GM12878 (cell line): ENCODE measurements at regions not wholly inside any gene's neighbourhood (a gene's known extent, or its start where the extent isn't known, plus 50 kb on each side); places are given as distances from the start of the nearest gene placed in this dataset.
A peak's percentile ranks its signal among the peaks of the same experiment; 100 is the strongest.

ENCODE experiments used
- ATAC-seq: fragments of 200-7000 bp; cut with Tn5 transposase; 3 replicates; pipeline ENCODE4 v1.9.1; 2020; ENCODE audit warnings: mild to moderate bottlenecking, moderate library complexity
- BruUV-seq: library from RNA; stranded (reverse); fragments of 400-500 nt; replicated peaks from 2 replicates; lab custom pipeline; 2021; lab: Mats Ljungman, UMichigan
- CTCF ChIA-PET: fragments of 300-600 bp; sonication (Branson Sonifier 250); formaldehyde crosslinking; extraction: SDS; loops from one replicate; lab custom pipeline; 2021; ENCODE audit warnings: inconsistent platforms; lab: Yijun Ruan, JAX
- POLR2A ChIA-PET: fragments of 350-600 bp; formaldehyde crosslinking; extraction: SDS; loops from one replicate; lab custom pipeline; 2021; ENCODE audit warnings: inconsistent platforms; lab: Charles Lee
- RAD21 ChIA-PET: fragments of 300-600 bp; sonication (Branson Sonifier 250); formaldehyde crosslinking; loops from one replicate; lab custom pipeline; 2023; ENCODE audit warnings: antibody characterized with exemption; ENCODE audit not compliant: unreplicated experiment; lab: Charles Lee
- SMC1A ChIA-PET: fragments of 300-600 bp; sonication (Branson Sonifier 250); formaldehyde crosslinking; loops from one replicate; lab custom pipeline; 2023; ENCODE audit not compliant: unreplicated experiment, uncharacterized antibody; lab: Charles Lee
- DNase-seq: peaks from one replicate; pipeline ENCODE4 v3.0.0-alpha.2; 2011; ENCODE audit warnings: low read depth, low spot score
- FAIRE-seq: peaks from 3 replicates; lab custom pipeline; 2011; peaks lifted over from hg19 to GRCh38; lab: Jason Lieb, UNC
- H2AFZ ChIP-seq: 2 replicates; pipeline ENCODE4 v1.6.0; 2011; ENCODE audit warnings: low read depth, low read length, control low read depth; ENCODE audit not compliant: control insufficient read depth
- H3K27ac ChIP-seq: 2 replicates; pipeline ENCODE4 v1.5.1; 2011; ENCODE audit warnings: control low read depth; ENCODE audit not compliant: control insufficient read depth, insufficient read depth
- H3K27me3 ChIP-seq, 2 experiments: replicated peaks in 1 of 2; 2 replicates each; pipeline versions ENCODE4 v1.6.0 to v1.6.1; 2011; ENCODE audit warnings: low read length in 1 of 2; ENCODE audit not compliant: control insufficient read depth in 2 of 2, insufficient read depth in 2 of 2
- H3K36me3 ChIP-seq, 2 experiments: 2 replicates each; pipeline ENCODE4 v1.5.1; 2011; ENCODE audit warnings: low read length in 1 of 2; ENCODE audit not compliant: control insufficient read depth in 2 of 2, insufficient read depth in 2 of 2
- H3K4me1 ChIP-seq: 2 replicates; pipeline ENCODE4 v1.6.1; 2011; ENCODE audit warnings: mild to moderate bottlenecking, low read length, moderate library complexity, mixed read lengths; ENCODE audit not compliant: control insufficient read depth, insufficient read depth
- H3K4me2 ChIP-seq: 2 replicates; pipeline ENCODE4 v1.6.0; 2011; ENCODE audit warnings: control low read depth; ENCODE audit not compliant: control insufficient read depth, insufficient read depth
- H3K4me3 ChIP-seq: fragments of 200-600 bp; sonication (generic); 2 replicates; pipeline ENCODE4 v1.5.1; 2016
- H3K79me2 ChIP-seq: 2 replicates; pipeline ENCODE4 v1.6.0; 2011; ENCODE audit warnings: low read length; ENCODE audit not compliant: control insufficient read depth, insufficient read depth
- H3K9ac ChIP-seq: 2 replicates; pipeline ENCODE4 v1.8.0; 2011; ENCODE audit warnings: low read length, control low read depth, mixed read lengths; ENCODE audit not compliant: control insufficient read depth, insufficient read depth
- H3K9me3 ChIP-seq: replicated peaks from 3 replicates; pipeline ENCODE4 v1.5.1; 2011; ENCODE audit warnings: mild to moderate bottlenecking, low read length; ENCODE audit not compliant: control insufficient read depth, insufficient read depth
- H4K20me1 ChIP-seq: 2 replicates; pipeline ENCODE4 v1.6.0; 2011; ENCODE audit not compliant: control insufficient read depth, insufficient read depth
- GATAD2B ChIP-seq: fragments of 450-650 bp; conservative IDR thresholded peaks from 2 replicates; pipeline ENCODE4 v1.6.1; 2017; ENCODE audit warnings: low read depth, mild to moderate bottlenecking, moderate library complexity
- JUNB ChIP-seq: IDR thresholded peaks from 2 replicates; pipeline ENCODE4 v1.6.1; 2016; ENCODE audit warnings: antibody characterized with exemption, mild to moderate bottlenecking
- NBN ChIP-seq: fragments of 450-650 bp; IDR thresholded peaks from 2 replicates; pipeline ENCODE4 v1.6.1; 2016
- RUNX3 ChIP-seq: IDR thresholded peaks from 2 replicates; pipeline ENCODE4 v1.6.1; 2012; ENCODE audit warnings: low read length, inconsistent platforms
- SPI1 ChIP-seq: IDR thresholded peaks from 2 replicates; pipeline ENCODE4 v1.6.1; 2011; ENCODE audit warnings: low read depth, mild to moderate bottlenecking, low read length, moderate library complexity, borderline replicate concordance; ENCODE audit not compliant: insufficient read depth
- TCF3 ChIP-seq: IDR thresholded peaks from 2 replicates; pipeline ENCODE4 v1.6.1; 2012; ENCODE audit warnings: low read depth, mild to moderate bottlenecking, low read length, borderline replicate concordance; ENCODE audit not compliant: insufficient read depth
- ZNF384 ChIP-seq: IDR thresholded peaks from 2 replicates; pipeline ENCODE4 v1.6.1; 2012; ENCODE audit warnings: low read depth, mild to moderate bottlenecking, low read length, improper control_type of control experiment, borderline replicate concordance
- WGBS: methylation state at CpG from one replicate; pipeline ENCODE4 v1.1.6; 2016; ENCODE audit warnings: low lambda C conversion rate; ENCODE audit not compliant: insufficient replicate concordance, insufficient coverage; ENCODE audit errors: missing lambda C conversion rate; 5-methylcytosine and 5-hydroxymethylcytosine counted together
- in situ Hi-C: fragments of 300-500 bp; cut with MboI; formaldehyde crosslinking; loops from 9 replicates; pipeline ENCODE4 v1.14.3; 2018; ENCODE audit warnings: mixed read lengths
- intact Hi-C: fragments of 100-400 bp; cut with micrococcal nuclease; formaldehyde crosslinking; loops from one replicate; pipeline ENCODE4 v1.14.2; 2022; ENCODE audit not compliant: unreplicated experiment

GRCh38 chr12:91999823-92000222, 145.8 kb downstream of the BTG1 start (continued):
- no peak for TF ChIP-seq ZNF384

DNA sequence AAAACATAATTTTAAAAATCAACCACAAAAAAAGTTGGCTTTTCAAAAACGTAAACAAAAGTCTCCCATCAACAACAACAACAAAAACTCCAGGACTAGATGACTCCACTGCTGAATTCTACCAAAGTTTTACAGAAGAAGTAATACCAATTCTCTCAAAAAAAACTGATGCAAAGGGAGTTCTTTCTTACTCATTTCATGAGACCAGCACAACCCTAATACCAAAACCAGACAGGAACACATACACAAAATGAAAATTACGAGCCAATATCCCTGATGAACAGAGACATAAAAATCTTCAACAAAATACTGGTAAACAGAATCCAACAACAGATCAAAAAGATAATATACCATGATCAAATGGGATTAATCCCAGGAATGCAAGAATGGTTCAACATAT, 147.3 kb downstream of the BTG1 start:
- Histone ChIP-seq H3K4me2 (no peak overlapping the region), H3K4me1 (no peaks in the 10 kb centered on the region), H3K27me3 (no peaks in the 10 kb centered on the region), H4K20me1 (no peaks in the 10 kb centered on the region), H3K79me2 (no peaks in the 10 kb centered on the region), H3K27ac (no peak overlapping the region), H3K9me3 (peaks cover 3% of the 10 kb centered on the region), H3K36me3 (no peaks in the 10 kb centered on the region), H3K9ac (no peak overlapping the region), H3K4me3 (no peak overlapping the region), H2AFZ (no peak overlapping the region)
- ChIA-PET SMC1A (interaction anchor here (1.3 kb wide), 1 partner anchor 56 kb away, joined by 4 read pairs; no protein-coding TSS in a partner anchor), RAD21 (no interaction called here), CTCF (no interaction called here), POLR2A (no interaction called here)
- intact Hi-C loops (no loop called here), in situ Hi-C loops (no loop called here)
- TF ChIP-seq TCF3 = no peak
- peak; percentile 74 for TF ChIP-seq JUNB
- TF ChIP-seq NBN = no peak
- TF ChIP-seq SPI1 = no peak
- no peak for TF ChIP-seq RUNX3
- no peak for TF ChIP-seq GATAD2B
- FAIRE-seq (no peak), DNase-seq (no peak), ATAC-seq (peak; percentile 49)
- no TSS peak for BruUV-seq
- WGBS = 47% methylated on average over 2 of the region's 2 CpGs
